ENCODE measurements at regions not wholly inside any gene's neighbourhood (a gene's known extent, or its start where the extent isn't known, plus 50 kb on each side); places are given as distances from the start of the nearest gene placed in this dataset.
"Not testable (repeated sequence)": the region's sequence is repeated elsewhere in the genome, so short reads cannot be mapped to it uniquely, and the experiment has no call there.

- H3K4me3 Mint-ChIP-seq = no peak overlapping the region
- no peak for ATAC-seq
- peaks cover 0 to 3% (median 0%) of the 10 kb centered on the region in 9 donors for H3K9me3 Mint-ChIP-seq
Measured at GRCh38 chr4:87901422-87901992, 68.7 kb downstream of the MEPE start.

GRCh38 chr4:87904639-87905160 is 70.8 kb upstream of the SPP1 start:
- DNase-seq = no peak
- ATAC-seq = no peak
- Mint-ChIP-seq H3K9me3 (peaks cover 0 to 3% (median 0%) of the 10 kb centered on the region in 9 donors), H3K36me3 (no peaks in the 10 kb centered on the region), H3K4me1 (no peaks in the 10 kb centered on the region), H3K27me3 (peaks cover 4 to 20% (median 13%) of the 10 kb centered on the region in 5 donors), H3K27ac (no peak overlapping the region), H3K4me3 (no peak overlapping the region)
- POLR2A ChIA-PET = no interaction called here

More at GRCh38 chr4:87901422-87901992, 68.7 kb downstream of the MEPE start:
- DNase-seq = no peak
- H3K27me3 Mint-ChIP-seq = peaks cover 4 to 15% (median 12%) of the 10 kb centered on the region in 5 donors
- H3K36me3 Mint-ChIP-seq = no peaks in the 10 kb centered on the region
- H3K27ac Mint-ChIP-seq = no peak overlapping the region
- POLR2A ChIA-PET = no interaction called here
- H3K4me1 Mint-ChIP-seq = peaks cover 0 to 10% (median 0%) of the 10 kb centered on the region in 4 donors

GRCh38 chr4:87908336-87908735 is 67.2 kb upstream of the SPP1 start:
- POLR2A ChIA-PET = no interaction called here
- ATAC-seq (no peak), DNase-seq (no peak)
- Mint-ChIP-seq H3K27me3 (peaks cover 5 to 27% (median 14%) of the 10 kb centered on the region in 5 donors), H3K27ac (no peak overlapping the region), H3K36me3 (no peaks in the 10 kb centered on the region), H3K9me3 (no peaks in the 10 kb centered on the region), H3K4me3 (no peak overlapping the region), H3K4me1 (peaks cover 0 to 3% (median 0%) of the 10 kb centered on the region in 4 donors)

DNA sequence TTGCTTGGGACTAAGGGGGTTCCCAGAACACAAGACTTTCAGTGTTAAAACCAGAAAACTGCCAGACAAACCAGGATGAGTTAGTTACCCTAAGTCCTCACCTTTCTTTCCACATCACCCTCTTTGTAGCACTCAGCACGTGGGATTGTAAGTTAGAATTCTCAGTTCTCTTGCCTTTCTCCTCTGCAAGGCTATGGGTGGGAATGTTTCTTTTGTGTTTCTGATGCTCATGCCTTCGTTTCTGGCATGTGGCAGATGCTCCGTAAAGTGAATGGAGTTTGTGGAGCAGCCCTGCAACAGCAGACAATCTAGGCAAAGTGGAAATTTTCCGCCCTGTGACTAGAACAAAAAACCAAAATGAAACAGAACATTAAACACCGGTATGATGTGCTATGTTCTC is 64.7 kb upstream of the SPP1 start:
- Mint-ChIP-seq H3K27me3 (peaks cover 2 to 17% (median 9%) of the 10 kb centered on the region in 5 donors), H3K27ac (no peak overlapping the region), H3K4me3 (no peak overlapping the region), H3K4me1 (peaks cover 0 to 3% (median 0%) of the 10 kb centered on the region in 4 donors), H3K9me3 (no peaks in the 10 kb centered on the region), H3K36me3 (no peaks in the 10 kb centered on the region)
- POLR2A ChIA-PET = no interaction called here
- DNase-seq (no peak), ATAC-seq (no peak)

- H3K27ac Mint-ChIP-seq = no peak overlapping the region
- no peaks in the 10 kb centered on the region for H3K9me3 Mint-ChIP-seq
- POLR2A ChIA-PET = no interaction called here
- ATAC-seq (no peak), DNase-seq (no peak)
- H3K4me1 Mint-ChIP-seq = peaks cover 0 to 3% (median 0%) of the 10 kb centered on the region in 4 donors
- no peak overlapping the region for H3K4me3 Mint-ChIP-seq
- H3K27me3 Mint-ChIP-seq = peaks cover 2 to 17% (median 9%) of the 10 kb centered on the region in 5 donors
- H3K36me3 Mint-ChIP-seq = no peaks in the 10 kb centered on the region
Measured at GRCh38 chr4:87911252-87911774, 64.2 kb upstream of the SPP1 start.

GRCh38 chr4:87912164-87913004 is 63.1 kb upstream of the SPP1 start:
- Mint-ChIP-seq H3K9me3 (no peaks in the 10 kb centered on the region), H3K27ac (no peak overlapping the region)
- POLR2A ChIA-PET = no interaction called here

DNA sequence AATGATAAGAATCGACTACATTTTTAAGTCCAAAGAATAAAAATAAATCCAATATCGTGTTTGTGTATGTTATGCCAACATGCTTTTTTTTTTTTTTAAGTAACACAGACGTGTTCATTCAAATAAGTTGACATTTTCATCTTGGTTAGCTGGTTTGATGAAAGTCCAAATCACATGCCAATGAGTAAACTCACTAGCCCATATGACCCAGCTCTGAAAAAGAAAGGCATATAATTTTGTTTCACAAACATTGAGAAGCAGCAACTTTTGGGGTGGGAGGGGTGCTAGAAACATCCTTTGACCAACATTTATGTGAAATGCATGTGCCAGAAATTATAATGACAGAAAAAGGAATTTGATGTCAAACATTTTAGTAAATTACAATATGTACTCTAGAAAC is 61.6 kb upstream of the SPP1 start:
- ATAC-seq (no peak), DNase-seq (no peak)
- no peaks in the 10 kb centered on the region for H3K9me3 Mint-ChIP-seq
- H3K27ac Mint-ChIP-seq = no peak overlapping the region
- H3K27me3 Mint-ChIP-seq = peaks cover 3 to 17% (median 7%) of the 10 kb centered on the region in 5 donors
- H3K4me1 Mint-ChIP-seq = peaks cover 0 to 3% (median under 1%) of the 10 kb centered on the region in 4 donors
- no peaks in the 10 kb centered on the region for H3K36me3 Mint-ChIP-seq
- POLR2A ChIA-PET = interaction anchor here (0.7 kb wide), 1 partner anchor 44 kb away, joined by 6 read pairs; no protein-coding TSS in a partner anchor
- no peak overlapping the region for H3K4me3 Mint-ChIP-seq

More at GRCh38 chr4:87912164-87913004, 63.1 kb upstream of the SPP1 start:
- no peak overlapping the region for H3K4me3 Mint-ChIP-seq
- peaks cover 2 to 17% (median 7%) of the 10 kb centered on the region in 5 donors for H3K27me3 Mint-ChIP-seq
- DNase-seq (no peak), ATAC-seq (no peak)
- peaks cover 0 to 3% (median 0%) of the 10 kb centered on the region in 4 donors for H3K4me1 Mint-ChIP-seq
- H3K36me3 Mint-ChIP-seq = no peaks in the 10 kb centered on the region

- no peak for DNase-seq
- no peak overlapping the region for H3K4me3 Mint-ChIP-seq
- no peak overlapping the region for H3K27ac Mint-ChIP-seq
- POLR2A ChIA-PET = no interaction called here
- H3K36me3 Mint-ChIP-seq = no peaks in the 10 kb centered on the region
- no peaks in the 10 kb centered on the region for H3K9me3 Mint-ChIP-seq
- H3K4me1 Mint-ChIP-seq = peaks cover 0 to 3% (median under 1%) of the 10 kb centered on the region in 4 donors
- no peak for ATAC-seq
- H3K27me3 Mint-ChIP-seq = peaks cover 0 to 8% (median 1%) of the 10 kb centered on the region in 5 donors
Measured at GRCh38 chr4:87915621-87916020, 59.9 kb upstream of the SPP1 start.

DNA sequence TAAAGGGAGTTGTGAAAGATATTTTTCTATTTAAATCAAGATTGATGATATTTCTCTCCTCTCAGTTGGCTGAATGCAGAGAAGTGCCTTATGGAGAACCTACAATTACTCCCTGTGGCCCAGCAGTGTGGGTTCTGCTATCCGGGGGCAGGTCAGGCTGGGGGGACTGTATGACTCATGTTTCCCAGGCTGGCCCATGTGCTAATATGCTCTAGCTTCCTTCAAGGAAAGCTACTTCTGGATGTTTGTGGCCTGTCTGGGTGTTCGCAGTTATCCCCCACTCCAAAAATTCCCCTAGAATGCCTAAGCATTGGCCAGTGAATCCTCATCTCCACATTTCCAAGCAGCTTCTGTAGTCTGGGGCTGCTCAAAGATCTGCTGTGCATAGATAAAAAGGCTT is 58.9 kb upstream of the SPP1 start:
- POLR2A ChIA-PET = interaction anchor here (1.1 kb wide), 1 partner anchor 13 kb away, joined by 3 read pairs; no protein-coding TSS in a partner anchor
- H3K4me3 Mint-ChIP-seq = no peak overlapping the region
- ATAC-seq = no peak
- H3K9me3 Mint-ChIP-seq = no peaks in the 10 kb centered on the region
- no peak for DNase-seq
- H3K27me3 Mint-ChIP-seq = peaks cover 0 to 8% (median 0%) of the 10 kb centered on the region in 5 donors
- no peaks in the 10 kb centered on the region for H3K36me3 Mint-ChIP-seq
- no peak overlapping the region for H3K27ac Mint-ChIP-seq
- peaks cover 0 to 1% (median 0%) of the 10 kb centered on the region in 4 donors for H3K4me1 Mint-ChIP-seq

- not testable (repeated sequence) for H3K27ac Mint-ChIP-seq, ATAC-seq, H3K4me1 Mint-ChIP-seq, H3K27me3 Mint-ChIP-seq, H3K9me3 Mint-ChIP-seq, DNase-seq, H3K4me3 Mint-ChIP-seq, H3K36me3 Mint-ChIP-seq
- POLR2A ChIA-PET = interaction anchor here (1.1 kb wide), 1 partner anchor 15 kb away, joined by 3 read pairs; no protein-coding TSS in a partner anchor
Measured at GRCh38 chr4:87917911-87918310, 57.6 kb upstream of the SPP1 start.

DNA sequence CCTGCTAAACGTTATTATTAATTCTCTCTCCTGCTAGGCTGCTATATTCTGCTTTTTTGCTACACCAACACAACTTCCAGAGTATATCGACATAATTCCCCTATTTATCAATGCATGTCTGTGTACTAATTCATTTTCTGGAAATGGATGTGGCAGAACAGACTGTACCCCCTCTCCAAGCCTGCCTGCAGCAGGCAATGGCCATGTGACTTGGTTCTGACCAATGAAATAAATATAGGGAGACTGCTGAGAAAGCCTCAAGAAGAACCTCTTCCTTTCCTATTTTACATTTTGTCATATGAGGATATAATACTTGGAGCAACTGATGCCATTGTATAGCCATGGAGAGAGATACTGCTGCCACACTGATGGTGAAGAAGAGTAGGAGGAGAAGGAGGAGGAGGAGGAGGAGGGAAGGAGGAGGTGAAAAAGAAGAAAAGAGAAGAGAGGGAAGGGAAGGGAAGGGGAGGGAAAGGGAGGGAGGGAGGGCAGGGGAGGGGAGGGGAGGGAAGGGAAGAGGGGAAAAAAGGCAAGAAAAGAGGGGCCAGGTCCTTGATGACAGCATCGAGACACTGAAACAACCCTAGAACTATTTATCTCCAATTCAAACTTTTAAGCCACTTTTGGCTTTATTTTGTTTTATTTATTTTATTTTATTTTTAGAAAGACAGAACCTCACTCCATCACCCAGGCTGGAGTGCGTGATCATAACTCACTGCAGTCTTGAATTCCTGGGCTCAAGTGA is 57.0 kb upstream of the SPP1 start:
- DNase-seq = no peak
- POLR2A ChIA-PET = no interaction called here
- Mint-ChIP-seq H3K36me3 (no peaks in the 10 kb centered on the region), H3K9me3 (no peaks in the 10 kb centered on the region), H3K4me1 (peaks cover 0 to 1% (median 0%) of the 10 kb centered on the region in 4 donors), H3K4me3 (no peak overlapping the region), H3K27me3 (peaks cover 0 to 8% (median 0%) of the 10 kb centered on the region in 5 donors), H3K27ac (no peak overlapping the region)
- ATAC-seq = no peak

GRCh38 chr4:87919304-87919703 is 56.2 kb upstream of the SPP1 start:
- H3K9me3 Mint-ChIP-seq, ATAC-seq, DNase-seq, H3K4me3 Mint-ChIP-seq, H3K27me3 Mint-ChIP-seq, POLR2A ChIA-PET, H3K36me3 Mint-ChIP-seq, H3K27ac Mint-ChIP-seq, H3K4me1 Mint-ChIP-seq: not testable (repeated sequence)

Measured in naive thymus-derived CD8-positive, alpha-beta T cell (primary cell).